SK-N-SH (cell line): ENCODE measurements at regions not wholly inside any gene's neighbourhood (a gene's known extent, or its start where the extent isn't known, plus 50 kb on each side); places are given as distances from the start of the nearest gene placed in this dataset.
"Not testable (repeated sequence)": the region's sequence is repeated elsewhere in the genome, so short reads cannot be mapped to it uniquely, and the experiment has no call there.

Source experiments
- CTCF ChIA-PET: fragments of 300-600, 350-600 bp; formaldehyde crosslinking; extraction: SDS; loops from one replicate; lab custom pipeline; 2021; lab: Yijun Ruan, JAX
- POLR2A ChIA-PET: fragments of 350-600 bp; sonication (Branson Sonifier 250); formaldehyde crosslinking; extraction: SDS; loops from one replicate; lab custom pipeline; 2020; ENCODE audit warnings: antibody characterized with exemption, inconsistent platforms; lab: Yijun Ruan, JAX
- DNase-seq: peaks from one replicate; pipeline ENCODE4 v3.0.0; 2012
- H2AFZ ChIP-seq: fragments of 200-600 bp; sonication (generic); 2 replicates; pipeline ENCODE4 v1.8.1; 2016; ENCODE audit warnings: antibody characterized with exemption, mild to moderate bottlenecking, low read depth
- H3F3A ChIP-seq: fragments of 200-600 bp; sonication (generic); replicated peaks from 2 replicates; pipeline ENCODE3; 2016; ENCODE audit warnings: antibody characterized with exemption, mild to moderate bottlenecking; ENCODE audit not compliant: insufficient read depth
- H3K27ac ChIP-seq, 2 experiments: fragments of 200-500 bp in 1 of 2; fragments of 200-600 bp in 1 of 2; sonication (Bioruptor generic) in 1 of 2; sonication (generic), shearing (Covaris generic) in 1 of 2; 2 replicates each; pipeline versions ENCODE4 v1.5.1 to v1.6.1; 2014 to 2016; ENCODE audit warnings: low read depth in 2 of 2, inconsistent platforms in 1 of 2, low read length in 1 of 2, mild to moderate bottlenecking in 1 of 2, mixed read lengths in 1 of 2
- H3K27me3 ChIP-seq: fragments of 200-600 bp; sonication (generic), shearing (Covaris generic); 2 replicates; pipeline ENCODE4 v1.6.1; 2016; ENCODE audit warnings: mixed run types; ENCODE audit not compliant: insufficient read depth
- H3K36me3 ChIP-seq, 2 experiments: fragments of 200-500 bp in 1 of 2; fragments of 200-600 bp in 1 of 2; sonication (Bioruptor generic) in 1 of 2; sonication (generic) in 1 of 2; replicated peaks in 1 of 2; 2 replicates each; pipeline versions ENCODE3 to v1.5.1; 2014 to 2016; ENCODE audit warnings: low read length in 1 of 2, mild to moderate bottlenecking in 1 of 2; ENCODE audit not compliant: insufficient read depth in 2 of 2, control insufficient read depth in 1 of 2
- H3K4me1 ChIP-seq, 2 experiments: fragments of 200-500 bp in 1 of 2; fragments of 200-600 bp in 1 of 2; sonication (Bioruptor generic) in 1 of 2; sonication (generic), shearing (Covaris generic) in 1 of 2; 2 replicates each; pipeline versions ENCODE4 v1.5.1 to v1.6.1; 2014 to 2016; ENCODE audit warnings: low read depth in 1 of 2, low read length in 1 of 2, mixed run types in 1 of 2; ENCODE audit not compliant: insufficient read depth in 2 of 2, control insufficient read depth in 1 of 2
- H3K4me2 ChIP-seq: fragments of 200-600 bp; sonication (generic), shearing (Covaris generic); 2 replicates; pipeline ENCODE4 v1.6.1; 2017; ENCODE audit warnings: mixed run types
- H3K4me3 ChIP-seq, 2 experiments: fragments of 200-500 bp in 1 of 2; fragments of 200-600 bp in 1 of 2; sonication (Bioruptor generic) in 1 of 2; sonication (generic), shearing (Covaris generic) in 1 of 2; 2 replicates each; pipeline versions ENCODE4 v1.5.1 to v1.8.1; 2014 to 2016; ENCODE audit warnings: low read depth in 2 of 2, inconsistent platforms in 1 of 2, low read length in 1 of 2, mild to moderate bottlenecking in 1 of 2, mixed read lengths in 1 of 2, moderate library complexity in 1 of 2
- H3K79me2 ChIP-seq: fragments of 200-600 bp; sonication (generic); 2 replicates; pipeline ENCODE4 v1.8.1; 2017; ENCODE audit warnings: mild to moderate bottlenecking; ENCODE audit not compliant: insufficient read depth
- H3K9ac ChIP-seq: fragments of 200-600 bp; sonication (generic); 2 replicates; pipeline ENCODE4 v1.6.1; 2017; ENCODE audit warnings: mixed run types
- H3K9me2 ChIP-seq: fragments of 200-600 bp; sonication (generic); 2 replicates; pipeline ENCODE4 v1.6.1; 2017; ENCODE audit warnings: mixed run types
- H3K9me3 ChIP-seq: fragments of 200-600 bp; sonication (generic); 2 replicates; pipeline ENCODE4 v1.6.1; 2017; ENCODE audit warnings: mixed run types, mild to moderate bottlenecking, moderate library complexity
- H4K20me1 ChIP-seq: fragments of 200-600 bp; sonication (generic); 2 replicates; pipeline ENCODE4 v1.6.1; 2017; ENCODE audit warnings: mild to moderate bottlenecking, mixed run types; ENCODE audit not compliant: insufficient read depth
- CHD2 ChIP-seq: fragments of 150-350 bp; IDR thresholded peaks from 2 replicates; pipeline ENCODE4 v1.6.1; 2018; ENCODE audit warnings: low read length; ENCODE audit not compliant: partially characterized antibody
- FOSL2 ChIP-seq: IDR thresholded peaks from 2 replicates; pipeline ENCODE4 v1.4.0; 2012; ENCODE audit warnings: low read depth, mild to moderate bottlenecking, moderate library complexity, borderline replicate concordance
- FOXM1 ChIP-seq: IDR thresholded peaks from 2 replicates; pipeline ENCODE4 v1.4.0; 2012; ENCODE audit warnings: low read depth, mild to moderate bottlenecking
- GABPA ChIP-seq: IDR thresholded peaks from 2 replicates; pipeline ENCODE4 v1.4.0; 2012; ENCODE audit warnings: low read depth, mild to moderate bottlenecking
- JUND ChIP-seq: IDR thresholded peaks from 2 replicates; pipeline ENCODE4 v1.4.0; 2012
- MEF2A ChIP-seq: IDR thresholded peaks from 2 replicates; pipeline ENCODE4 v1.4.0; 2012; ENCODE audit warnings: low read depth, borderline replicate concordance
- NFIC ChIP-seq: IDR thresholded peaks from 2 replicates; pipeline ENCODE4 v1.4.0; 2012; ENCODE audit warnings: borderline replicate concordance
- NRF1 ChIP-seq: IDR thresholded peaks from 2 replicates; pipeline ENCODE4 v1.6.1; 2012; ENCODE audit warnings: low read depth, mild to moderate bottlenecking, low read length
- RAD21 ChIP-seq: IDR thresholded peaks from 2 replicates; pipeline ENCODE4 v1.6.1; 2012; ENCODE audit warnings: mild to moderate bottlenecking, low read length
- RCOR1 ChIP-seq: fragments of 150-350 bp; IDR thresholded peaks from 2 replicates; pipeline ENCODE4 v1.6.1; 2017; ENCODE audit warnings: antibody characterized with exemption, low read length
- SIN3A ChIP-seq: IDR thresholded peaks from 2 replicates; pipeline ENCODE4 v1.6.1; 2012; ENCODE audit warnings: low read depth, mild to moderate bottlenecking, low read length, moderate library complexity, borderline replicate concordance
- SMC3 ChIP-seq: IDR thresholded peaks from 2 replicates; pipeline ENCODE4 v1.6.1; 2012; ENCODE audit warnings: low read depth, low read length, improper control_type of control experiment
- TEAD4 ChIP-seq: IDR thresholded peaks from 2 replicates; pipeline ENCODE4 v1.4.0; 2012; ENCODE audit warnings: mild to moderate bottlenecking, borderline replicate concordance; ENCODE audit not compliant: insufficient read depth
- YY1 ChIP-seq: IDR thresholded peaks from 2 replicates; pipeline ENCODE4 v1.4.0; 2012; ENCODE audit warnings: low read depth, mild to moderate bottlenecking
- WGBS: methylation state at CpG from one replicate; pipeline ENCODE4 v1.1.6; 2017; ENCODE audit warnings: low lambda C conversion rate; 5-methylcytosine and 5-hydroxymethylcytosine counted together
- TF ChIP-seq, protein P1 (sequence below): fragments of 200-600 bp; sonication (generic); IDR thresholded peaks from 2 replicates; pipeline ENCODE4 v1.6.1; 2017; ENCODE audit warnings: antibody characterized with exemption, mild to moderate bottlenecking, moderate library complexity
- TF ChIP-seq, protein P2 (sequence below): IDR thresholded peaks from 2 replicates; pipeline ENCODE4 v1.4.0; 2012; ENCODE audit warnings: low read depth, borderline replicate concordance
- TF ChIP-seq, protein P3 (sequence below): IDR thresholded peaks from 2 replicates; pipeline ENCODE4 v1.4.0; 2012; ENCODE audit warnings: low read depth, borderline replicate concordance
- TF ChIP-seq, protein P4 (sequence below): IDR thresholded peaks from 2 replicates; pipeline ENCODE4; 2012
- TF ChIP-seq, protein P5 (sequence below): IDR thresholded peaks from 2 replicates; pipeline ENCODE4 v1.4.0; 2012; ENCODE audit warnings: low read depth
- TF ChIP-seq, protein P6 (sequence below): fragments of 150-350 bp; IDR thresholded peaks from 2 replicates; pipeline ENCODE4 v1.6.1; 2016; ENCODE audit warnings: mild to moderate bottlenecking, low read depth, low read length

DNA sequence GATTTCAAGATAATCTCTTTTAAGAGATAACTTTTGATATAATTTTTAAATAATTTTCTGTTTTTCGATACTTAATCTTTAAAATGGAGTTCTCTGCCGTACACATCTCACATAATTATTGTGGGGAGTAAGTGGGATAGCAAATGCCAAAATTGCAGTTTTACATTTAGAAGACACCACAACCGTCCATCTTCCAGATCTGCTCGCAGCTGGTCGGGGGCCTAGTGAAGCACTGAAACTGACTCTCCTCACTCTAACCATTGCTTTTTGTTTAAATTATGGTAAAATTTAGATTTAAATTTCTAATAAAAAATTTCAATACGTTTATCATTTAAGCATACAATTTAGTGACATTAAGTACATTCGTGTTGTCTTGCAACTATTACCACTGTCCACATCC, 94.2 kb downstream of the PRR15 start:
- Histone ChIP-seq H3K4me2 (no peak overlapping the region), H4K20me1 (no peaks in the 10 kb centered on the region), H3K4me1 (peaks cover 2 to 3% of the 10 kb centered on the region in 2 experiments; a peak in 2 of 4 replicates), H3K79me2 (peaks cover 4% of the 10 kb centered on the region; the same call in 1 of the 2 replicates), H3K4me3 (no peak overlapping the region), H3K9me2 (no peaks in the 10 kb centered on the region), H3K9ac (no peak overlapping the region), H3K9me3 (no peaks in the 10 kb centered on the region), H3F3A (no peaks in the 10 kb centered on the region), H2AFZ (no peak overlapping the region), H3K27me3 (no peaks in the 10 kb centered on the region), H3K27ac (no peak overlapping the region), H3K36me3 (no peaks in the 10 kb centered on the region)
- POLR2A ChIA-PET = no interaction called here
- WGBS = 91% methylated on average over 7 of the region's 7 CpGs
- CTCF ChIA-PET = no interaction called here
- TF ChIP-seq MEF2A (no peak), NFIC (no peak), SIN3A (no peak), SMC3 (no peak), YY1 (no peak), FOXM1 (no peak), RAD21 (no peak), GABPA (no peak), FOSL2 (no peak), TEAD4 (no peak), JUND (no peak), NRF1 (no peak), RCOR1 (no peak), CHD2 (no peak)
- TF ChIP-seq, protein P1, sequence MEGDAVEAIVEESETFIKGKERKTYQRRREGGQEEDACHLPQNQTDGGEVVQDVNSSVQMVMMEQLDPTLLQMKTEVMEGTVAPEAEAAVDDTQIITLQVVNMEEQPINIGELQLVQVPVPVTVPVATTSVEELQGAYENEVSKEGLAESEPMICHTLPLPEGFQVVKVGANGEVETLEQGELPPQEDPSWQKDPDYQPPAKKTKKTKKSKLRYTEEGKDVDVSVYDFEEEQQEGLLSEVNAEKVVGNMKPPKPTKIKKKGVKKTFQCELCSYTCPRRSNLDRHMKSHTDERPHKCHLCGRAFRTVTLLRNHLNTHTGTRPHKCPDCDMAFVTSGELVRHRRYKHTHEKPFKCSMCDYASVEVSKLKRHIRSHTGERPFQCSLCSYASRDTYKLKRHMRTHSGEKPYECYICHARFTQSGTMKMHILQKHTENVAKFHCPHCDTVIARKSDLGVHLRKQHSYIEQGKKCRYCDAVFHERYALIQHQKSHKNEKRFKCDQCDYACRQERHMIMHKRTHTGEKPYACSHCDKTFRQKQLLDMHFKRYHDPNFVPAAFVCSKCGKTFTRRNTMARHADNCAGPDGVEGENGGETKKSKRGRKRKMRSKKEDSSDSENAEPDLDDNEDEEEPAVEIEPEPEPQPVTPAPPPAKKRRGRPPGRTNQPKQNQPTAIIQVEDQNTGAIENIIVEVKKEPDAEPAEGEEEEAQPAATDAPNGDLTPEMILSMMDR = no peak
- TF ChIP-seq, protein P2, sequence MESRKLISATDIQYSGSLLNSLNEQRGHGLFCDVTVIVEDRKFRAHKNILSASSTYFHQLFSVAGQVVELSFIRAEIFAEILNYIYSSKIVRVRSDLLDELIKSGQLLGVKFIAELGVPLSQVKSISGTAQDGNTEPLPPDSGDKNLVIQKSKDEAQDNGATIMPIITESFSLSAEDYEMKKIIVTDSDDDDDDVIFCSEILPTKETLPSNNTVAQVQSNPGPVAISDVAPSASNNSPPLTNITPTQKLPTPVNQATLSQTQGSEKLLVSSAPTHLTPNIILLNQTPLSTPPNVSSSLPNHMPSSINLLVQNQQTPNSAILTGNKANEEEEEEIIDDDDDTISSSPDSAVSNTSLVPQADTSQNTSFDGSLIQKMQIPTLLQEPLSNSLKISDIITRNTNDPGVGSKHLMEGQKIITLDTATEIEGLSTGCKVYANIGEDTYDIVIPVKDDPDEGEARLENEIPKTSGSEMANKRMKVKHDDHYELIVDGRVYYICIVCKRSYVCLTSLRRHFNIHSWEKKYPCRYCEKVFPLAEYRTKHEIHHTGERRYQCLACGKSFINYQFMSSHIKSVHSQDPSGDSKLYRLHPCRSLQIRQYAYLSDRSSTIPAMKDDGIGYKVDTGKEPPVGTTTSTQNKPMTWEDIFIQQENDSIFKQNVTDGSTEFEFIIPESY = no peak
- TF ChIP-seq, protein P3, sequence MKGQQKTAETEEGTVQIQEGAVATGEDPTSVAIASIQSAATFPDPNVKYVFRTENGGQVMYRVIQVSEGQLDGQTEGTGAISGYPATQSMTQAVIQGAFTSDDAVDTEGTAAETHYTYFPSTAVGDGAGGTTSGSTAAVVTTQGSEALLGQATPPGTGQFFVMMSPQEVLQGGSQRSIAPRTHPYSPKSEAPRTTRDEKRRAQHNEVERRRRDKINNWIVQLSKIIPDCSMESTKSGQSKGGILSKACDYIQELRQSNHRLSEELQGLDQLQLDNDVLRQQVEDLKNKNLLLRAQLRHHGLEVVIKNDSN = no peak
- TF ChIP-seq, protein P4, sequence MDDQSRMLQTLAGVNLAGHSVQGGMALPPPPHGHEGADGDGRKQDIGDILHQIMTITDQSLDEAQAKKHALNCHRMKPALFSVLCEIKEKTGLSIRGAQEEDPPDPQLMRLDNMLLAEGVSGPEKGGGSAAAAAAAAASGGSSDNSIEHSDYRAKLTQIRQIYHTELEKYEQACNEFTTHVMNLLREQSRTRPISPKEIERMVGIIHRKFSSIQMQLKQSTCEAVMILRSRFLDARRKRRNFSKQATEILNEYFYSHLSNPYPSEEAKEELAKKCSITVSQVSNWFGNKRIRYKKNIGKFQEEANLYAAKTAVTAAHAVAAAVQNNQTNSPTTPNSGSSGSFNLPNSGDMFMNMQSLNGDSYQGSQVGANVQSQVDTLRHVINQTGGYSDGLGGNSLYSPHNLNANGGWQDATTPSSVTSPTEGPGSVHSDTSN = no peak
- TF ChIP-seq, protein P5, sequence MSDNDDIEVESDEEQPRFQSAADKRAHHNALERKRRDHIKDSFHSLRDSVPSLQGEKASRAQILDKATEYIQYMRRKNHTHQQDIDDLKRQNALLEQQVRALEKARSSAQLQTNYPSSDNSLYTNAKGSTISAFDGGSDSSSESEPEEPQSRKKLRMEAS = no peak
- TF ChIP-seq, protein P6, sequence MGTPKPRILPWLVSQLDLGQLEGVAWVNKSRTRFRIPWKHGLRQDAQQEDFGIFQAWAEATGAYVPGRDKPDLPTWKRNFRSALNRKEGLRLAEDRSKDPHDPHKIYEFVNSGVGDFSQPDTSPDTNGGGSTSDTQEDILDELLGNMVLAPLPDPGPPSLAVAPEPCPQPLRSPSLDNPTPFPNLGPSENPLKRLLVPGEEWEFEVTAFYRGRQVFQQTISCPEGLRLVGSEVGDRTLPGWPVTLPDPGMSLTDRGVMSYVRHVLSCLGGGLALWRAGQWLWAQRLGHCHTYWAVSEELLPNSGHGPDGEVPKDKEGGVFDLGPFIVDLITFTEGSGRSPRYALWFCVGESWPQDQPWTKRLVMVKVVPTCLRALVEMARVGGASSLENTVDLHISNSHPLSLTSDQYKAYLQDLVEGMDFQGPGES = no peak
- no peak for DNase-seq

DNA sequence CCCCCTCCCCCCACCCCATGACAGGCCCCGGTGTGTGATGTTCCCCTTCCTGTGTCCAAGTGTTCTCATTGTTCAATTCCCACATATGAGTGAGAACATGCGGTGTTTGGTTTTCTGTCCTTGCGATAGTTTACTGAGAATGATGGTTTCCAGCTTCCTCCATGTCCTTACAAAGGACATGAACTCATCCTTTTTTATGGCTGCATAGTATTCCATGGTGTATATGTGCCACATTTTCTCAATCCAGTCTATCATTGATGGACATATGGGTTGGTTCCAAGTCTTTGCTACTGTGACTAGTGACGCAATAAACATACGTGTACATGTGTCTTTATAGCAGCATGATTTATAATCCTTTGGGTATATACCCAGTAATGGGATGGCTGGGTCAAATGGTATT, 95.6 kb downstream of the PRR15 start:
- WGBS = 94% methylated on average over 5 of the region's 5 CpGs
- H3K9me2 ChIP-seq, H2AFZ ChIP-seq, H3K79me2 ChIP-seq, POLR2A ChIA-PET, H3K4me3 ChIP-seq, H3K4me1 ChIP-seq, H3K27ac ChIP-seq, DNase-seq, H3K9me3 ChIP-seq, H3F3A ChIP-seq, H3K36me3 ChIP-seq, H4K20me1 ChIP-seq, H3K9ac ChIP-seq, H3K27me3 ChIP-seq, H3K4me2 ChIP-seq, CTCF ChIA-PET: not testable (repeated sequence)

DNA sequence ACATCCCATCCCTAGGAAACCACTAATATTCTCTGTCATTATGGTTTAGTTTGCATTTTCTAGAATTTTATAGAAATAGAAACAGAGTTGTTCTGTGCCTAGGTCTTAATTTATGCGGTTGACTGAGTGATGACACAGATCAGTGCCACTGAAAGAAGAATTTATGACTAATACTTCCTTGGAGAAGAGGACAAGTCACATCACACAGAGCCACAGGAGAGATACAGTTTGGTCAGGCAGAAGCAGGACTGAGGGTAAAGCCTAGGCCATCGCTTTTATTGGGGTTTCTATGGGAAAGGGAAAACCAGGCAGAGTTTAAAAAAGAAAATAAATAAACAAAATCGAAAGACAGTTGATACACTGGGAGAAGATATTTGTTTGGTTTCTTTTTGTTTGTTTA, 99.3 kb downstream of the PRR15 start:
- CTCF ChIA-PET, H3K4me1 ChIP-seq, H2AFZ ChIP-seq, H4K20me1 ChIP-seq, H3K79me2 ChIP-seq, H3K9me3 ChIP-seq, DNase-seq, H3K27me3 ChIP-seq, H3K9me2 ChIP-seq, POLR2A ChIA-PET, H3K36me3 ChIP-seq, H3K27ac ChIP-seq, H3K4me2 ChIP-seq, H3F3A ChIP-seq, H3K9ac ChIP-seq, H3K4me3 ChIP-seq: not testable (repeated sequence)
- 88% methylated on average over 3 of the region's 3 CpGs for WGBS
